ENCODE measurements at regions not wholly inside any gene's neighbourhood (a gene's known extent, or its start where the extent isn't known, plus 50 kb on each side); places are given as distances from the start of the nearest gene placed in this dataset.
"Not testable (repeated sequence)": the region's sequence is repeated elsewhere in the genome, so short reads cannot be mapped to it uniquely, and the experiment has no call there.

- Histone ChIP-seq H3K36me3 (replicated peaks; ENCODE audit: insufficient read depth, low read length) (no peaks in the 10 kb centered on the region), H3K9me3 (replicated peaks; ENCODE audit: insufficient read depth, low read length) (no peaks in the 10 kb centered on the region), H4K20me1 (ENCODE audit: insufficient read depth, low read length) (no peaks in the 10 kb centered on the region), H2AFZ (ENCODE audit: low read length) (no peak overlapping the region), H3K9me2 (replicated peaks; ENCODE audit: insufficient read depth, low read length) (no peaks in the 10 kb centered on the region), H3K79me2 (ENCODE audit: low read length) (no peaks in the 10 kb centered on the region), H3F3A (ENCODE audit: insufficient read depth, low read length) (no peaks in the 10 kb centered on the region), H3K27ac (ENCODE audit: low read length) (no peak overlapping the region), H3K9ac (ENCODE audit: low read length) (no peak overlapping the region), H3K4me3 (ENCODE audit: low read length) (no peak overlapping the region), H3K4me2 (ENCODE audit: low read depth, low read length) (no peak overlapping the region), H3K27me3 (replicated peaks; ENCODE audit: insufficient read depth, low read length) (no peaks in the 10 kb centered on the region), H3K4me1 (ENCODE audit: low read length) (no peaks in the 10 kb centered on the region)
- no peak for TF ChIP-seq EZH2phosphoT487 (IDR thresholded peaks at IDR 0.05; ENCODE audit: low read length)
- TF ChIP-seq EZH2 (optimal IDR thresholded peaks at IDR 0.05; ENCODE audit: low read depth, low read length), result no peak
- TF ChIP-seq CTCF (IDR thresholded peaks at IDR 0.05; ENCODE audit: low read length), result no peak
- DNase-seq, result no peak
Measured at GRCh38 chr9:64066736-64067368, 1218.2 kb downstream of the FOXD4L5 start.

GRCh38 chr9:64061013-64061627, 1223.9 kb downstream of the FOXD4L5 start:
- no peak overlapping the region for H3K9ac ChIP-seq (ENCODE audit: low read length)
- H3F3A ChIP-seq (ENCODE audit: insufficient read depth, low read length), result no peaks in the 10 kb centered on the region
- no peaks in the 10 kb centered on the region for H3K9me3 ChIP-seq (replicated peaks; ENCODE audit: insufficient read depth, low read length)
- no peaks in the 10 kb centered on the region for H4K20me1 ChIP-seq (ENCODE audit: insufficient read depth, low read length)
- H2AFZ ChIP-seq (ENCODE audit: low read length), result no peak overlapping the region
- TF ChIP-seq EZH2phosphoT487 (IDR thresholded peaks at IDR 0.05; ENCODE audit: low read length) (no peak), CTCF (IDR thresholded peaks at IDR 0.05; ENCODE audit: low read length) (no peak), EZH2 (optimal IDR thresholded peaks at IDR 0.05; ENCODE audit: low read depth, low read length) (no peak)
- no peak overlapping the region for H3K4me2 ChIP-seq (ENCODE audit: low read depth, low read length)
- no peak overlapping the region for H3K4me3 ChIP-seq (ENCODE audit: low read length)
- no peaks in the 10 kb centered on the region for H3K4me1 ChIP-seq (ENCODE audit: low read length)
- H3K27me3 ChIP-seq (replicated peaks; ENCODE audit: insufficient read depth, low read length), result no peaks in the 10 kb centered on the region
- H3K27ac ChIP-seq (ENCODE audit: low read length), result no peak overlapping the region
- no peaks in the 10 kb centered on the region for H3K36me3 ChIP-seq (replicated peaks; ENCODE audit: insufficient read depth, low read length)
- H3K9me2 ChIP-seq (replicated peaks; ENCODE audit: insufficient read depth, low read length), result no peaks in the 10 kb centered on the region
- no peaks in the 10 kb centered on the region for H3K79me2 ChIP-seq (ENCODE audit: low read length)
- no peak for DNase-seq

- H3K27me3 ChIP-seq (replicated peaks; ENCODE audit: insufficient read depth, low read length); H3F3A ChIP-seq (ENCODE audit: insufficient read depth, low read length); DNase-seq; H3K9me3 ChIP-seq (replicated peaks; ENCODE audit: insufficient read depth, low read length); H4K20me1 ChIP-seq (ENCODE audit: insufficient read depth, low read length); H3K4me3 ChIP-seq (ENCODE audit: low read length); H3K4me1 ChIP-seq (ENCODE audit: low read length); H3K9me2 ChIP-seq (replicated peaks; ENCODE audit: insufficient read depth, low read length); H3K27ac ChIP-seq (ENCODE audit: low read length); H3K4me2 ChIP-seq (ENCODE audit: low read depth, low read length); H3K79me2 ChIP-seq (ENCODE audit: low read length); H3K36me3 ChIP-seq (replicated peaks; ENCODE audit: insufficient read depth, low read length); H2AFZ ChIP-seq (ENCODE audit: low read length); H3K9ac ChIP-seq (ENCODE audit: low read length): not testable (repeated sequence)
Measured at GRCh38 chr9:64058070-64058469, 1226.9 kb downstream of the FOXD4L5 start.

GRCh38 chr9:64057553-64057952, 1227.5 kb downstream of the FOXD4L5 start:
- DNase-seq, result no peak
- TF ChIP-seq EZH2phosphoT487 (IDR thresholded peaks at IDR 0.05; ENCODE audit: low read length), result no peak
- TF ChIP-seq CTCF (IDR thresholded peaks at IDR 0.05; ENCODE audit: low read length), result no peak
- TF ChIP-seq EZH2 (optimal IDR thresholded peaks at IDR 0.05; ENCODE audit: low read depth, low read length), result no peak
- H3F3A ChIP-seq (ENCODE audit: insufficient read depth, low read length), result no peaks in the 10 kb centered on the region

GRCh38 chr9:64028925-64029324, 1256.1 kb downstream of the FOXD4L5 start:
- not testable (repeated sequence) for DNase-seq; H2AFZ ChIP-seq (ENCODE audit: low read length); H3K27ac ChIP-seq (ENCODE audit: low read length); H3K9me2 ChIP-seq (replicated peaks; ENCODE audit: insufficient read depth, low read length); H3K4me1 ChIP-seq (ENCODE audit: low read length); H3K79me2 ChIP-seq (ENCODE audit: low read length); H3K9me3 ChIP-seq (replicated peaks; ENCODE audit: insufficient read depth, low read length); H3K36me3 ChIP-seq (replicated peaks; ENCODE audit: insufficient read depth, low read length); H3K27me3 ChIP-seq (replicated peaks; ENCODE audit: insufficient read depth, low read length); H3F3A ChIP-seq (ENCODE audit: insufficient read depth, low read length); H3K4me2 ChIP-seq (ENCODE audit: low read depth, low read length); H3K9ac ChIP-seq (ENCODE audit: low read length); H3K4me3 ChIP-seq (ENCODE audit: low read length); H4K20me1 ChIP-seq (ENCODE audit: insufficient read depth, low read length)

More at GRCh38 chr9:64057553-64057952, 1227.5 kb downstream of the FOXD4L5 start:
- Histone ChIP-seq H3K4me1 (ENCODE audit: low read length) (no peaks in the 10 kb centered on the region), H3K9me3 (replicated peaks; ENCODE audit: insufficient read depth, low read length) (no peaks in the 10 kb centered on the region), H3K4me2 (ENCODE audit: low read depth, low read length) (no peak overlapping the region), H3K36me3 (replicated peaks; ENCODE audit: insufficient read depth, low read length) (no peaks in the 10 kb centered on the region), H3K27me3 (replicated peaks; ENCODE audit: insufficient read depth, low read length) (no peaks in the 10 kb centered on the region), H3K4me3 (ENCODE audit: low read length) (no peak overlapping the region), H2AFZ (ENCODE audit: low read length) (no peak overlapping the region), H3K9ac (ENCODE audit: low read length) (no peak overlapping the region), H3K27ac (ENCODE audit: low read length) (no peak overlapping the region), H3K9me2 (replicated peaks; ENCODE audit: insufficient read depth, low read length) (no peaks in the 10 kb centered on the region), H3K79me2 (ENCODE audit: low read length) (no peaks in the 10 kb centered on the region), H4K20me1 (ENCODE audit: insufficient read depth, low read length) (no peaks in the 10 kb centered on the region)

All from MM.1S (cell line).